GM12875 (cell line): ENCODE measurements at regions not wholly inside any gene's neighbourhood (a gene's known extent, or its start where the extent isn't known, plus 50 kb on each side); places are given as distances from the start of the nearest gene placed in this dataset.

Source experiments
- H3K4me3 ChIP-seq: one replicate; pipeline ENCODE4 v1.5.1; 2011; ENCODE audit warnings: low read depth, low read length, control low read depth
- CTCF ChIP-seq: IDR thresholded peaks from 2 replicates; pipeline ENCODE4 v1.5.1; 2011; ENCODE audit warnings: low read depth, mild to moderate bottlenecking, control low read depth, inconsistent platforms, low read length, moderate library complexity, borderline replicate concordance; ENCODE audit not compliant: insufficient read depth

- H3K4me3 ChIP-seq, result no peak overlapping the region
- no peak for TF ChIP-seq CTCF
Measured at GRCh38 chr12:45586486-45586885, 143.0 kb upstream of the ARID2 start.

DNA sequence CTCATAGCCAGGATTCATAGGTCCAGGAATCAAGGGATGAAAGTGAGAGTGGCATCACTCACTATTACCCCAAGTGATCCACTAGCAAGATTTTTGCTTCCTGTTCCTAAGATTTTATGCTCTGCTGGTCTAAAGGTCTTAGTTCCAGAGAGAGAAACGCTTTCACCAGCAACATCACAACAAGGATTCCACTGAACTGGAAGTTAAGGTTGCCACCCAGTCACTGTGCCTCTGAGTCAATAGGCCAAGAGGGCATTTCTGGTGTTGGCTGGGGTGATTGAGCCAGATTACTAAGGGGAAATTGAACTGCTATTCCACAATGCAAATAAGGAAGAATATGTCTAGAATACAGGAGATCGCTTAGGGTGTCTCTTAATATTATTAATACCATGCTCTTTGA lies 142.5 kb upstream of the ARID2 start:
- no peak for TF ChIP-seq CTCF
- no peak overlapping the region for H3K4me3 ChIP-seq

GRCh38 chr12:45587877-45588533 lies 141.5 kb upstream of the ARID2 start:
- no peak overlapping the region for H3K4me3 ChIP-seq
- TF ChIP-seq CTCF, result no peak

- H3K4me3 ChIP-seq, result no peak overlapping the region
- TF ChIP-seq CTCF, result no peak
Measured at GRCh38 chr12:45590646-45591045, 138.9 kb upstream of the ARID2 start.

DNA sequence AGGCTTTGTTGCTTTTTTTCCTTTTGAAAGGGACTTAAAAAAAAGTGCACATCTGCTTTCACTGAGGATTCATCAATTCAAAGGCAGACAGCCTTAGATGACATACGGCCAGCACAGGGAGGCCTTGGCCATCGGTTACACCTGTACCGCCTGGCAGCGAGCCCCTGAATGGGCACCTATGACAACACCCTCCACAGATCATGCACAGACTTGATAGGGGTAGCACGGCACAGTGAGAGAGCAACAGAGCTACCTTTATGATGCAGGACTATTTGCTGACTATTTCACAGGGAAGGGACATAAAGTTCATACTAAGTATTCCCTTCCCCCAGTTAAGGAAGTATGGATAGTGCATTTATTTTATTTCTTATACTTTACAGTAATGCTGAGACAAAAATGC lies 137.9 kb upstream of the ARID2 start:
- no peak for TF ChIP-seq CTCF
- no peak overlapping the region for H3K4me3 ChIP-seq

DNA sequence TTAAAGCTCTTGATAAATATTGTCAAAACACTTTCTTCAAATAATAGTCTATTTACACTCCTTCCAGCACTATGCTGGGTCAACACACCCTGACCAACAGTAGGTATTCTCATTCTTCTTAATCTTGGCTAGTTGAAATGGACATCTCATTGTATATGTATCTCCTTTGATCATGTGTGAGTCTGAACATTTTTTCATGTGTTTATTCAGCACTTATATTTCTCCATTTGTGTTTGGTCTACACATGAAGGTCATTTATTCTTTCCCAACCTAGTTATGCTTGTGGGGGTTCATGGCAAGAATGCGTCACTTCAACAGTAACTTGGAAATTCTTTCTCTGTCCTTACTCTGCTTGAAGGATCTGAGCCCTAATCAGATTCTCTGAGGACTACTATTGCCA lies 133.1 kb upstream of the ARID2 start:
- no peak for TF ChIP-seq CTCF
- no peak overlapping the region for H3K4me3 ChIP-seq

DNA sequence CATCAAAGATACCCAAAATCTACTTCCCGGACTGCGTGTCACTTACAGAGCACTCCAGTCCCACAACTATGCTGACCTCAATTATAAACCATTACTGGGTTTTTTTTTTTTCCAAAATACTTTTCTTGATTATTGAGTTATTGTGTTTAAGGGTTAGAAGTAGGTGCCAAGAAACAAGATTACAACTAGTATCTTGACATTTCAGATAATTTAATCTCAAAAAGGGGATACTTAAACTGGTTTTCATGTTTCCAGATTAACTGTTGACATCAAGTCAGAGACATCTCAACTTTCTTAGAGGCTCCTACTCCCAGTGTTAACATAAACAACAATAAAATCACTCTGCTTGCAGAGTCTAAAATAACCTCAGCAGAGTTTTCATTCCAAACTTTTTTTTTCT lies 131.2 kb upstream of the ARID2 start:
- no peak for TF ChIP-seq CTCF
- H3K4me3 ChIP-seq, result no peak overlapping the region
